Transverse colon (tissue), 3 donors: ENCODE measurements at regions not wholly inside any gene's neighbourhood (a gene's known extent, or its start where the extent isn't known, plus 50 kb on each side); places are given as distances from the start of the nearest gene placed in this dataset.

ENCODE experiments used
- POLR2A ChIP-seq: fragments of 450-650 bp; IDR thresholded peaks from one replicate; pipeline ENCODE4 v1.6.1; 2016; ENCODE audit warnings: antibody characterized with exemption, mild to moderate bottlenecking, moderate library complexity
- TF ChIP-seq, protein P1 (sequence below), 5 experiments: fragments of 200-600 bp in 3 of 5; fragments of 450-650 bp in 2 of 5; sonication (generic) in 3 of 5; IDR thresholded peaks; 1 replicate in 2 of 5; 2 replicates in 3 of 5; pipeline ENCODE4 v1.5.1; 2016 to 2017; ENCODE audit warnings: antibody characterized with exemption in 5 of 5, inconsistent platforms in 3 of 5, mild to moderate bottlenecking in 2 of 5, moderate library complexity in 1 of 5

GRCh38 chr19:28076628-28077027 lies 1136.3 kb downstream of the UQCRFS1 start:
- no peak for TF ChIP-seq POLR2A
- TF ChIP-seq, protein P1, sequence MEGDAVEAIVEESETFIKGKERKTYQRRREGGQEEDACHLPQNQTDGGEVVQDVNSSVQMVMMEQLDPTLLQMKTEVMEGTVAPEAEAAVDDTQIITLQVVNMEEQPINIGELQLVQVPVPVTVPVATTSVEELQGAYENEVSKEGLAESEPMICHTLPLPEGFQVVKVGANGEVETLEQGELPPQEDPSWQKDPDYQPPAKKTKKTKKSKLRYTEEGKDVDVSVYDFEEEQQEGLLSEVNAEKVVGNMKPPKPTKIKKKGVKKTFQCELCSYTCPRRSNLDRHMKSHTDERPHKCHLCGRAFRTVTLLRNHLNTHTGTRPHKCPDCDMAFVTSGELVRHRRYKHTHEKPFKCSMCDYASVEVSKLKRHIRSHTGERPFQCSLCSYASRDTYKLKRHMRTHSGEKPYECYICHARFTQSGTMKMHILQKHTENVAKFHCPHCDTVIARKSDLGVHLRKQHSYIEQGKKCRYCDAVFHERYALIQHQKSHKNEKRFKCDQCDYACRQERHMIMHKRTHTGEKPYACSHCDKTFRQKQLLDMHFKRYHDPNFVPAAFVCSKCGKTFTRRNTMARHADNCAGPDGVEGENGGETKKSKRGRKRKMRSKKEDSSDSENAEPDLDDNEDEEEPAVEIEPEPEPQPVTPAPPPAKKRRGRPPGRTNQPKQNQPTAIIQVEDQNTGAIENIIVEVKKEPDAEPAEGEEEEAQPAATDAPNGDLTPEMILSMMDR (IDR thresholded peaks at IDR 0.05) = no peak
